SK-N-SH (cell line): ENCODE measurements at regions not wholly inside any gene's neighbourhood (a gene's known extent, or its start where the extent isn't known, plus 50 kb on each side); places are given as distances from the start of the nearest gene placed in this dataset.

ENCODE experiments used
- CTCF ChIA-PET: fragments of 300-600, 350-600 bp; formaldehyde crosslinking; extraction: SDS; loops from one replicate; lab custom pipeline; 2021; lab: Yijun Ruan, JAX
- POLR2A ChIA-PET: fragments of 350-600 bp; sonication (Branson Sonifier 250); formaldehyde crosslinking; extraction: SDS; loops from one replicate; lab custom pipeline; 2020; ENCODE audit warnings: antibody characterized with exemption, inconsistent platforms; lab: Yijun Ruan, JAX
- DNase-seq: peaks from one replicate; pipeline ENCODE4 v3.0.0; 2012
- H2AFZ ChIP-seq: fragments of 200-600 bp; sonication (generic); 2 replicates; pipeline ENCODE4 v1.8.1; 2016; ENCODE audit warnings: antibody characterized with exemption, mild to moderate bottlenecking, low read depth
- H3F3A ChIP-seq: fragments of 200-600 bp; sonication (generic); replicated peaks from 2 replicates; pipeline ENCODE3; 2016; ENCODE audit warnings: antibody characterized with exemption, mild to moderate bottlenecking; ENCODE audit not compliant: insufficient read depth
- H3K27ac ChIP-seq, 2 experiments: fragments of 200-500 bp in 1 of 2; fragments of 200-600 bp in 1 of 2; sonication (Bioruptor generic) in 1 of 2; sonication (generic), shearing (Covaris generic) in 1 of 2; 2 replicates each; pipeline versions ENCODE4 v1.5.1 to v1.6.1; 2014 to 2016; ENCODE audit warnings: low read depth in 2 of 2, inconsistent platforms in 1 of 2, low read length in 1 of 2, mild to moderate bottlenecking in 1 of 2, mixed read lengths in 1 of 2
- H3K27me3 ChIP-seq: fragments of 200-600 bp; sonication (generic), shearing (Covaris generic); 2 replicates; pipeline ENCODE4 v1.6.1; 2016; ENCODE audit warnings: mixed run types; ENCODE audit not compliant: insufficient read depth
- H3K36me3 ChIP-seq, 2 experiments: fragments of 200-500 bp in 1 of 2; fragments of 200-600 bp in 1 of 2; sonication (Bioruptor generic) in 1 of 2; sonication (generic) in 1 of 2; replicated peaks in 1 of 2; 2 replicates each; pipeline versions ENCODE3 to v1.5.1; 2014 to 2016; ENCODE audit warnings: low read length in 1 of 2, mild to moderate bottlenecking in 1 of 2; ENCODE audit not compliant: insufficient read depth in 2 of 2, control insufficient read depth in 1 of 2
- H3K4me1 ChIP-seq, 2 experiments: fragments of 200-500 bp in 1 of 2; fragments of 200-600 bp in 1 of 2; sonication (Bioruptor generic) in 1 of 2; sonication (generic), shearing (Covaris generic) in 1 of 2; 2 replicates each; pipeline versions ENCODE4 v1.5.1 to v1.6.1; 2014 to 2016; ENCODE audit warnings: low read depth in 1 of 2, low read length in 1 of 2, mixed run types in 1 of 2; ENCODE audit not compliant: insufficient read depth in 2 of 2, control insufficient read depth in 1 of 2
- H3K4me2 ChIP-seq: fragments of 200-600 bp; sonication (generic), shearing (Covaris generic); 2 replicates; pipeline ENCODE4 v1.6.1; 2017; ENCODE audit warnings: mixed run types
- H3K4me3 ChIP-seq, 2 experiments: fragments of 200-500 bp in 1 of 2; fragments of 200-600 bp in 1 of 2; sonication (Bioruptor generic) in 1 of 2; sonication (generic), shearing (Covaris generic) in 1 of 2; 2 replicates each; pipeline versions ENCODE4 v1.5.1 to v1.8.1; 2014 to 2016; ENCODE audit warnings: low read depth in 2 of 2, inconsistent platforms in 1 of 2, low read length in 1 of 2, mild to moderate bottlenecking in 1 of 2, mixed read lengths in 1 of 2, moderate library complexity in 1 of 2
- H3K79me2 ChIP-seq: fragments of 200-600 bp; sonication (generic); 2 replicates; pipeline ENCODE4 v1.8.1; 2017; ENCODE audit warnings: mild to moderate bottlenecking; ENCODE audit not compliant: insufficient read depth
- H3K9ac ChIP-seq: fragments of 200-600 bp; sonication (generic); 2 replicates; pipeline ENCODE4 v1.6.1; 2017; ENCODE audit warnings: mixed run types
- H3K9me2 ChIP-seq: fragments of 200-600 bp; sonication (generic); 2 replicates; pipeline ENCODE4 v1.6.1; 2017; ENCODE audit warnings: mixed run types
- H3K9me3 ChIP-seq: fragments of 200-600 bp; sonication (generic); 2 replicates; pipeline ENCODE4 v1.6.1; 2017; ENCODE audit warnings: mixed run types, mild to moderate bottlenecking, moderate library complexity
- H4K20me1 ChIP-seq: fragments of 200-600 bp; sonication (generic); 2 replicates; pipeline ENCODE4 v1.6.1; 2017; ENCODE audit warnings: mild to moderate bottlenecking, mixed run types; ENCODE audit not compliant: insufficient read depth
- ELF1 ChIP-seq: IDR thresholded peaks from 2 replicates; pipeline ENCODE4 v1.4.0; 2012
- EP300 ChIP-seq, 2 experiments: IDR thresholded peaks; 2 replicates each; pipeline versions ENCODE4 v1.4.0 to v1.6.1; 2012; ENCODE audit warnings: borderline replicate concordance in 1 of 2, low read depth in 1 of 2, low read length in 1 of 2
- FOSL2 ChIP-seq: IDR thresholded peaks from 2 replicates; pipeline ENCODE4 v1.4.0; 2012; ENCODE audit warnings: low read depth, mild to moderate bottlenecking, moderate library complexity, borderline replicate concordance
- FOXJ3 ChIP-seq: sonication (generic); formaldehyde crosslinking; IDR thresholded peaks from 2 replicates; pipeline ENCODE4 v1.5.1; 2020; ENCODE audit warnings: mild to moderate bottlenecking, missing genetic modification reagents
- JUND ChIP-seq: IDR thresholded peaks from 2 replicates; pipeline ENCODE4 v1.4.0; 2012
- MXI1 ChIP-seq: IDR thresholded peaks from 2 replicates; pipeline ENCODE4 v1.6.1; 2012; ENCODE audit warnings: mild to moderate bottlenecking, low read depth, low read length, improper control_type of control experiment
- NFIC ChIP-seq: IDR thresholded peaks from 2 replicates; pipeline ENCODE4 v1.4.0; 2012; ENCODE audit warnings: borderline replicate concordance
- NRF1 ChIP-seq: IDR thresholded peaks from 2 replicates; pipeline ENCODE4 v1.6.1; 2012; ENCODE audit warnings: low read depth, mild to moderate bottlenecking, low read length
- POLR2AphosphoS5 ChIP-seq: IDR thresholded peaks from 2 replicates; pipeline ENCODE4 v1.6.1; 2012; ENCODE audit warnings: low read depth, low read length
- RCOR1 ChIP-seq: fragments of 150-350 bp; IDR thresholded peaks from 2 replicates; pipeline ENCODE4 v1.6.1; 2017; ENCODE audit warnings: antibody characterized with exemption, low read length
- RFX5 ChIP-seq: IDR thresholded peaks from 2 replicates; pipeline ENCODE4 v1.6.1; 2012; ENCODE audit warnings: mild to moderate bottlenecking, improper control_type of control experiment, low read length
- RXRA ChIP-seq: IDR thresholded peaks from 2 replicates; pipeline ENCODE4 v1.4.0; 2012; ENCODE audit warnings: low read depth, mild to moderate bottlenecking, borderline replicate concordance
- SMC3 ChIP-seq: IDR thresholded peaks from 2 replicates; pipeline ENCODE4 v1.6.1; 2012; ENCODE audit warnings: low read depth, low read length, improper control_type of control experiment
- TEAD4 ChIP-seq: IDR thresholded peaks from 2 replicates; pipeline ENCODE4 v1.4.0; 2012; ENCODE audit warnings: mild to moderate bottlenecking, borderline replicate concordance; ENCODE audit not compliant: insufficient read depth
- YY1 ChIP-seq: IDR thresholded peaks from 2 replicates; pipeline ENCODE4 v1.4.0; 2012; ENCODE audit warnings: low read depth, mild to moderate bottlenecking
- WGBS: methylation state at CpG from one replicate; pipeline ENCODE4 v1.1.6; 2017; ENCODE audit warnings: low lambda C conversion rate; 5-methylcytosine and 5-hydroxymethylcytosine counted together
- TF ChIP-seq, protein P1 (sequence below): fragments of 150-350 bp; IDR thresholded peaks from 2 replicates; pipeline ENCODE4 v1.6.1; 2016; ENCODE audit warnings: mild to moderate bottlenecking, low read depth, low read length
- TF ChIP-seq, protein P2 (sequence below): IDR thresholded peaks from 2 replicates; pipeline ENCODE4 v1.4.0; 2012; ENCODE audit warnings: low read depth, borderline replicate concordance
- TF ChIP-seq, protein P3 (sequence below): IDR thresholded peaks from 2 replicates; pipeline ENCODE4 v1.6.1; 2012; ENCODE audit warnings: mild to moderate bottlenecking, low read depth, low read length, moderate library complexity
- TF ChIP-seq, protein P4 (sequence below): IDR thresholded peaks from 2 replicates; pipeline ENCODE4 v1.4.0; 2012; ENCODE audit warnings: low read depth
- TF ChIP-seq, protein P5 (sequence below): IDR thresholded peaks from 2 replicates; pipeline ENCODE4; 2012

DNA sequence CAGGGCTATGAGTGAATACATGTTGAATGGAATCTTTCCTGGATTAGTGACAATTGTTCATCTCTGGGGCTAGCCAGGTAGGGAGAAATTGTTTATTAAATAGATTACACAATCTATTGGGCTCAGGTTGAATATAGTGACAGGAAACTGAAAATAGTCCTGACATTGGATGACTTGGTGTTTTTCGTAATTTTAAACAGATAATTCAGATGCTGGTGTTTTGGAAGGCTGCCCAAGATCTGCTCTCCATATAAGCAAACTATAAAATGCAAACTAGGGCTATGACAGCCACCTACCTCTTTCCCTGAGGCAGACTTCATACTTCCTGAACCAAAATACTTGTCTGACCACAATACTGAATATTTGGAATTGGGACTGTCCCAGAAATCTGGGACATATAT, 99.1 kb downstream of the ENC1 start:
- peaks cover 13 to 40% of the 10 kb centered on the region in 2 experiments; a peak in 3 of 4 replicates for H3K4me1 ChIP-seq
- peak overlapping the region; percentile 31 to 95; a peak in 2 of 4 replicates for H3K27ac ChIP-seq
- no peaks in the 10 kb centered on the region for H3K27me3 ChIP-seq
- ChIA-PET CTCF (no interaction called here), POLR2A (no interaction called here)
- DNase-seq, result no peak
- H3K9me3 ChIP-seq, result no peaks in the 10 kb centered on the region
- no peak overlapping the region; the same call in 1 of the 2 replicates for H3K4me2 ChIP-seq
- no peaks in the 10 kb centered on the region for H3K36me3 ChIP-seq
- no peak overlapping the region for H3K4me3 ChIP-seq
- no peaks in the 10 kb centered on the region for H3K9me2 ChIP-seq
- no peaks in the 10 kb centered on the region for H3K79me2 ChIP-seq
- H2AFZ ChIP-seq, result no peak overlapping the region
- WGBS, result 18% methylated on average over 1 of the region's 1 CpG
- H4K20me1 ChIP-seq, result no peaks in the 10 kb centered on the region
- H3F3A ChIP-seq, result peaks cover 26% of the 10 kb centered on the region
- H3K9ac ChIP-seq, result no peak overlapping the region
- TF ChIP-seq POLR2AphosphoS5, result no peak
- no peak for TF ChIP-seq RCOR1
- TF ChIP-seq RXRA, result no peak
- TF ChIP-seq FOSL2, result no peak
- TF ChIP-seq RFX5, result no peak
- no peak for TF ChIP-seq FOXJ3 (CRISPR knock-in tag)
- no peak for TF ChIP-seq EP300 (IDR thresholded peaks at IDR 0.05; ENCODE audit: borderline replicate concordance in 1 of 2, low read depth in 1 of 2, low read length in 1 of 2)
- TF ChIP-seq, protein P1, sequence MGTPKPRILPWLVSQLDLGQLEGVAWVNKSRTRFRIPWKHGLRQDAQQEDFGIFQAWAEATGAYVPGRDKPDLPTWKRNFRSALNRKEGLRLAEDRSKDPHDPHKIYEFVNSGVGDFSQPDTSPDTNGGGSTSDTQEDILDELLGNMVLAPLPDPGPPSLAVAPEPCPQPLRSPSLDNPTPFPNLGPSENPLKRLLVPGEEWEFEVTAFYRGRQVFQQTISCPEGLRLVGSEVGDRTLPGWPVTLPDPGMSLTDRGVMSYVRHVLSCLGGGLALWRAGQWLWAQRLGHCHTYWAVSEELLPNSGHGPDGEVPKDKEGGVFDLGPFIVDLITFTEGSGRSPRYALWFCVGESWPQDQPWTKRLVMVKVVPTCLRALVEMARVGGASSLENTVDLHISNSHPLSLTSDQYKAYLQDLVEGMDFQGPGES, result no peak
- TF ChIP-seq, protein P2, sequence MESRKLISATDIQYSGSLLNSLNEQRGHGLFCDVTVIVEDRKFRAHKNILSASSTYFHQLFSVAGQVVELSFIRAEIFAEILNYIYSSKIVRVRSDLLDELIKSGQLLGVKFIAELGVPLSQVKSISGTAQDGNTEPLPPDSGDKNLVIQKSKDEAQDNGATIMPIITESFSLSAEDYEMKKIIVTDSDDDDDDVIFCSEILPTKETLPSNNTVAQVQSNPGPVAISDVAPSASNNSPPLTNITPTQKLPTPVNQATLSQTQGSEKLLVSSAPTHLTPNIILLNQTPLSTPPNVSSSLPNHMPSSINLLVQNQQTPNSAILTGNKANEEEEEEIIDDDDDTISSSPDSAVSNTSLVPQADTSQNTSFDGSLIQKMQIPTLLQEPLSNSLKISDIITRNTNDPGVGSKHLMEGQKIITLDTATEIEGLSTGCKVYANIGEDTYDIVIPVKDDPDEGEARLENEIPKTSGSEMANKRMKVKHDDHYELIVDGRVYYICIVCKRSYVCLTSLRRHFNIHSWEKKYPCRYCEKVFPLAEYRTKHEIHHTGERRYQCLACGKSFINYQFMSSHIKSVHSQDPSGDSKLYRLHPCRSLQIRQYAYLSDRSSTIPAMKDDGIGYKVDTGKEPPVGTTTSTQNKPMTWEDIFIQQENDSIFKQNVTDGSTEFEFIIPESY, result no peak
- no peak for TF ChIP-seq NRF1
- TF ChIP-seq, protein P3, sequence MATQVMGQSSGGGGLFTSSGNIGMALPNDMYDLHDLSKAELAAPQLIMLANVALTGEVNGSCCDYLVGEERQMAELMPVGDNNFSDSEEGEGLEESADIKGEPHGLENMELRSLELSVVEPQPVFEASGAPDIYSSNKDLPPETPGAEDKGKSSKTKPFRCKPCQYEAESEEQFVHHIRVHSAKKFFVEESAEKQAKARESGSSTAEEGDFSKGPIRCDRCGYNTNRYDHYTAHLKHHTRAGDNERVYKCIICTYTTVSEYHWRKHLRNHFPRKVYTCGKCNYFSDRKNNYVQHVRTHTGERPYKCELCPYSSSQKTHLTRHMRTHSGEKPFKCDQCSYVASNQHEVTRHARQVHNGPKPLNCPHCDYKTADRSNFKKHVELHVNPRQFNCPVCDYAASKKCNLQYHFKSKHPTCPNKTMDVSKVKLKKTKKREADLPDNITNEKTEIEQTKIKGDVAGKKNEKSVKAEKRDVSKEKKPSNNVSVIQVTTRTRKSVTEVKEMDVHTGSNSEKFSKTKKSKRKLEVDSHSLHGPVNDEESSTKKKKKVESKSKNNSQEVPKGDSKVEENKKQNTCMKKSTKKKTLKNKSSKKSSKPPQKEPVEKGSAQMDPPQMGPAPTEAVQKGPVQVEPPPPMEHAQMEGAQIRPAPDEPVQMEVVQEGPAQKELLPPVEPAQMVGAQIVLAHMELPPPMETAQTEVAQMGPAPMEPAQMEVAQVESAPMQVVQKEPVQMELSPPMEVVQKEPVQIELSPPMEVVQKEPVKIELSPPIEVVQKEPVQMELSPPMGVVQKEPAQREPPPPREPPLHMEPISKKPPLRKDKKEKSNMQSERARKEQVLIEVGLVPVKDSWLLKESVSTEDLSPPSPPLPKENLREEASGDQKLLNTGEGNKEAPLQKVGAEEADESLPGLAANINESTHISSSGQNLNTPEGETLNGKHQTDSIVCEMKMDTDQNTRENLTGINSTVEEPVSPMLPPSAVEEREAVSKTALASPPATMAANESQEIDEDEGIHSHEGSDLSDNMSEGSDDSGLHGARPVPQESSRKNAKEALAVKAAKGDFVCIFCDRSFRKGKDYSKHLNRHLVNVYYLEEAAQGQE, result no peak
- TF ChIP-seq SMC3, result no peak
- no peak for TF ChIP-seq TEAD4
- no peak for TF ChIP-seq MXI1
- TF ChIP-seq NFIC, result no peak
- no peak for TF ChIP-seq ELF1
- TF ChIP-seq, protein P4, sequence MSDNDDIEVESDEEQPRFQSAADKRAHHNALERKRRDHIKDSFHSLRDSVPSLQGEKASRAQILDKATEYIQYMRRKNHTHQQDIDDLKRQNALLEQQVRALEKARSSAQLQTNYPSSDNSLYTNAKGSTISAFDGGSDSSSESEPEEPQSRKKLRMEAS, result no peak
- TF ChIP-seq YY1, result no peak
- TF ChIP-seq, protein P5, sequence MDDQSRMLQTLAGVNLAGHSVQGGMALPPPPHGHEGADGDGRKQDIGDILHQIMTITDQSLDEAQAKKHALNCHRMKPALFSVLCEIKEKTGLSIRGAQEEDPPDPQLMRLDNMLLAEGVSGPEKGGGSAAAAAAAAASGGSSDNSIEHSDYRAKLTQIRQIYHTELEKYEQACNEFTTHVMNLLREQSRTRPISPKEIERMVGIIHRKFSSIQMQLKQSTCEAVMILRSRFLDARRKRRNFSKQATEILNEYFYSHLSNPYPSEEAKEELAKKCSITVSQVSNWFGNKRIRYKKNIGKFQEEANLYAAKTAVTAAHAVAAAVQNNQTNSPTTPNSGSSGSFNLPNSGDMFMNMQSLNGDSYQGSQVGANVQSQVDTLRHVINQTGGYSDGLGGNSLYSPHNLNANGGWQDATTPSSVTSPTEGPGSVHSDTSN, result no peak
- TF ChIP-seq JUND, result no peak
